ENCODE measurements at regions not wholly inside any gene's neighbourhood (a gene's known extent, or its start where the extent isn't known, plus 50 kb on each side); places are given as distances from the start of the nearest gene placed in this dataset.

DNA sequence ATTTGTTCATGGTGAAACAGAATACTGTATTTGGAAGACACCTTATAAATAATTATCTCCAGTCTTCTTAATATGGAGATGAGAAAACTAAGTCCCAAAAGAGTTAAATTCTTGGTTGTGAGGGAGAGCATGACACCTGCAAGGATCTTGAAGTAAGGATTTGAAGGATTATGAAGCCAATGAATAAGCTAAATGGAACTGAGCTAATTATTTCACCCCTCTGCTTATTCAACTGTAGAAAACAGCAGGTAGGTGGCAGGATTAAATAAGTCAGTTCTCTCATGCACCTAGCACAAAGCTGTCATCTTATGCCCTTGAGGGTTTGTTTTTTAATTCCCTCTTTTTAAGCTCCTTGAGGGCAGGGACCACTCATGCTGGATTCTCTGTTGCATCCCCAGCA is 457.3 kb downstream of the ETS1 start (continued):
- TF ChIP-seq, protein P1, sequence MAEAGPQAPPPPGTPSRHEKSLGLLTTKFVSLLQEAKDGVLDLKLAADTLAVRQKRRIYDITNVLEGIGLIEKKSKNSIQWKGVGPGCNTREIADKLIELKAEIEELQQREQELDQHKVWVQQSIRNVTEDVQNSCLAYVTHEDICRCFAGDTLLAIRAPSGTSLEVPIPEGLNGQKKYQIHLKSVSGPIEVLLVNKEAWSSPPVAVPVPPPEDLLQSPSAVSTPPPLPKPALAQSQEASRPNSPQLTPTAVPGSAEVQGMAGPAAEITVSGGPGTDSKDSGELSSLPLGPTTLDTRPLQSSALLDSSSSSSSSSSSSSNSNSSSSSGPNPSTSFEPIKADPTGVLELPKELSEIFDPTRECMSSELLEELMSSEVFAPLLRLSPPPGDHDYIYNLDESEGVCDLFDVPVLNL (CRISPR knock-in tag; IDR thresholded peaks at IDR 0.05; ENCODE audit: borderline replicate concordance, low read depth): no peak
- no peak for TF ChIP-seq USF1 (CRISPR knock-in tag; IDR thresholded peaks at IDR 0.05)
- no peak for TF ChIP-seq FOXK1 (CRISPR knock-in tag; IDR thresholded peaks at IDR 0.05)
- no peak for TF ChIP-seq ZNF317 (CRISPR knock-in tag; IDR thresholded peaks at IDR 0.05; ENCODE audit: borderline replicate concordance, low read depth)
- no peak for TF ChIP-seq EMX1 (CRISPR knock-in tag; IDR thresholded peaks at IDR 0.05)
- no peak for TF ChIP-seq GABPB1 (CRISPR knock-in tag; IDR thresholded peaks at IDR 0.05)
- TF ChIP-seq ZSCAN18 (CRISPR knock-in tag; IDR thresholded peaks at IDR 0.05): no peak
- no peak for TF ChIP-seq ATF1 (CRISPR knock-in tag; IDR thresholded peaks at IDR 0.05)
- TF ChIP-seq, protein P2, sequence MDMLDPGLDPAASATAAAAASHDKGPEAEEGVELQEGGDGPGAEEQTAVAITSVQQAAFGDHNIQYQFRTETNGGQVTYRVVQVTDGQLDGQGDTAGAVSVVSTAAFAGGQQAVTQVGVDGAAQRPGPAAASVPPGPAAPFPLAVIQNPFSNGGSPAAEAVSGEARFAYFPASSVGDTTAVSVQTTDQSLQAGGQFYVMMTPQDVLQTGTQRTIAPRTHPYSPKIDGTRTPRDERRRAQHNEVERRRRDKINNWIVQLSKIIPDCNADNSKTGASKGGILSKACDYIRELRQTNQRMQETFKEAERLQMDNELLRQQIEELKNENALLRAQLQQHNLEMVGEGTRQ (CRISPR knock-in tag; IDR thresholded peaks at IDR 0.05): no peak
- TF ChIP-seq MAX (CRISPR knock-in tag; IDR thresholded peaks at IDR 0.05): no peak
- no peak for TF ChIP-seq ZBTB43 (CRISPR knock-in tag; IDR thresholded peaks at IDR 0.05)
- no peak for TF ChIP-seq MXD4 (CRISPR knock-in tag; IDR thresholded peaks at IDR 0.05; ENCODE audit: borderline replicate concordance)

DNA sequence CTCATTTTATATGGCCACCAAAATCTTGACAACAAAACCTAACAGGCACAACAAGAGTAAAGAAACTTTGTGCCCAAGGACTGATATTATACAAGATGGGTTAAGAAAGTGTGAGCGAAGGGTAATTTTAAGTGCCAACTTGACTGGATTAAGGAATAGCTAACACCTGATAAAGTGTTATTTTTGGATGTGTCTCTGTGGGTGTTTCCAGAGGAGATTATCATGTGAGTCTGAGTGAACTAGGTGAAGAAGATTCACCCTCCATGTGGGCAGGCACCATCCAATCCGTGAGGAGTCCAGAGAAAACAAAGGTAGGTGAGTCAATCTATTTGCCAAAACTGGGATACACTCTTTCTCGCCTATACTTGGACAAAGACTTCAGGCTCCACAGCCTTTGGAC is 461.6 kb downstream of the ETS1 start:
- no peaks in the 10 kb centered on the region for H3K36me3 Mint-ChIP-seq
- H3K4me1 Mint-ChIP-seq: no peaks in the 10 kb centered on the region
- POLR2A ChIA-PET: no interaction called here
- CTCF ChIA-PET: interaction anchor here (1.1 kb wide), 1 partner anchor 776 kb away, joined by 3 read pairs; no protein-coding TSS in a partner anchor
- H3K27ac Mint-ChIP-seq: no peak overlapping the region
- H3K4me3 Mint-ChIP-seq: no peak overlapping the region
- no peak for DNase-seq (ENCODE audit: low spot score)
- H3K27me3 Mint-ChIP-seq (ENCODE audit: low read depth): no peaks in the 10 kb centered on the region
- peaks cover 4% of the 10 kb centered on the region for H3K9me3 Mint-ChIP-seq
- ATAC-seq: no peak
- TF ChIP-seq, protein P3, sequence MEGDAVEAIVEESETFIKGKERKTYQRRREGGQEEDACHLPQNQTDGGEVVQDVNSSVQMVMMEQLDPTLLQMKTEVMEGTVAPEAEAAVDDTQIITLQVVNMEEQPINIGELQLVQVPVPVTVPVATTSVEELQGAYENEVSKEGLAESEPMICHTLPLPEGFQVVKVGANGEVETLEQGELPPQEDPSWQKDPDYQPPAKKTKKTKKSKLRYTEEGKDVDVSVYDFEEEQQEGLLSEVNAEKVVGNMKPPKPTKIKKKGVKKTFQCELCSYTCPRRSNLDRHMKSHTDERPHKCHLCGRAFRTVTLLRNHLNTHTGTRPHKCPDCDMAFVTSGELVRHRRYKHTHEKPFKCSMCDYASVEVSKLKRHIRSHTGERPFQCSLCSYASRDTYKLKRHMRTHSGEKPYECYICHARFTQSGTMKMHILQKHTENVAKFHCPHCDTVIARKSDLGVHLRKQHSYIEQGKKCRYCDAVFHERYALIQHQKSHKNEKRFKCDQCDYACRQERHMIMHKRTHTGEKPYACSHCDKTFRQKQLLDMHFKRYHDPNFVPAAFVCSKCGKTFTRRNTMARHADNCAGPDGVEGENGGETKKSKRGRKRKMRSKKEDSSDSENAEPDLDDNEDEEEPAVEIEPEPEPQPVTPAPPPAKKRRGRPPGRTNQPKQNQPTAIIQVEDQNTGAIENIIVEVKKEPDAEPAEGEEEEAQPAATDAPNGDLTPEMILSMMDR (IDR thresholded peaks at IDR 0.05): no peak
- no peak for TF ChIP-seq ZBTB21 (CRISPR knock-in tag; IDR thresholded peaks at IDR 0.05; ENCODE audit: borderline replicate concordance)
- TF ChIP-seq, protein P4, sequence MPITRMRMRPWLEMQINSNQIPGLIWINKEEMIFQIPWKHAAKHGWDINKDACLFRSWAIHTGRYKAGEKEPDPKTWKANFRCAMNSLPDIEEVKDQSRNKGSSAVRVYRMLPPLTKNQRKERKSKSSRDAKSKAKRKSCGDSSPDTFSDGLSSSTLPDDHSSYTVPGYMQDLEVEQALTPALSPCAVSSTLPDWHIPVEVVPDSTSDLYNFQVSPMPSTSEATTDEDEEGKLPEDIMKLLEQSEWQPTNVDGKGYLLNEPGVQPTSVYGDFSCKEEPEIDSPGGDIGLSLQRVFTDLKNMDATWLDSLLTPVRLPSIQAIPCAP (CRISPR knock-in tag; IDR thresholded peaks at IDR 0.05): no peak
- TF ChIP-seq, protein P5, sequence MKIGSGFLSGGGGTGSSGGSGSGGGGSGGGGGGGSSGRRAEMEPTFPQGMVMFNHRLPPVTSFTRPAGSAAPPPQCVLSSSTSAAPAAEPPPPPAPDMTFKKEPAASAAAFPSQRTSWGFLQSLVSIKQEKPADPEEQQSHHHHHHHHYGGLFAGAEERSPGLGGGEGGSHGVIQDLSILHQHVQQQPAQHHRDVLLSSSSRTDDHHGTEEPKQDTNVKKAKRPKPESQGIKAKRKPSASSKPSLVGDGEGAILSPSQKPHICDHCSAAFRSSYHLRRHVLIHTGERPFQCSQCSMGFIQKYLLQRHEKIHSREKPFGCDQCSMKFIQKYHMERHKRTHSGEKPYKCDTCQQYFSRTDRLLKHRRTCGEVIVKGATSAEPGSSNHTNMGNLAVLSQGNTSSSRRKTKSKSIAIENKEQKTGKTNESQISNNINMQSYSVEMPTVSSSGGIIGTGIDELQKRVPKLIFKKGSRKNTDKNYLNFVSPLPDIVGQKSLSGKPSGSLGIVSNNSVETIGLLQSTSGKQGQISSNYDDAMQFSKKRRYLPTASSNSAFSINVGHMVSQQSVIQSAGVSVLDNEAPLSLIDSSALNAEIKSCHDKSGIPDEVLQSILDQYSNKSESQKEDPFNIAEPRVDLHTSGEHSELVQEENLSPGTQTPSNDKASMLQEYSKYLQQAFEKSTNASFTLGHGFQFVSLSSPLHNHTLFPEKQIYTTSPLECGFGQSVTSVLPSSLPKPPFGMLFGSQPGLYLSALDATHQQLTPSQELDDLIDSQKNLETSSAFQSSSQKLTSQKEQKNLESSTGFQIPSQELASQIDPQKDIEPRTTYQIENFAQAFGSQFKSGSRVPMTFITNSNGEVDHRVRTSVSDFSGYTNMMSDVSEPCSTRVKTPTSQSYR (CRISPR knock-in tag; IDR thresholded peaks at IDR 0.05): no peak
- TF ChIP-seq PREB (CRISPR knock-in tag; IDR thresholded peaks at IDR 0.05; ENCODE audit: borderline replicate concordance): no peak
- no peak for TF ChIP-seq HMGXB4 (CRISPR knock-in tag; IDR thresholded peaks at IDR 0.05)
- no peak for TF ChIP-seq CREB1 (CRISPR knock-in tag; IDR thresholded peaks at IDR 0.05)
- no peak for TF ChIP-seq ESRRA (CRISPR knock-in tag; IDR thresholded peaks at IDR 0.05; ENCODE audit: borderline replicate concordance)
- TF ChIP-seq ZMAT4 (CRISPR knock-in tag; IDR thresholded peaks at IDR 0.05): no peak
- no peak for TF ChIP-seq SMAD4 (CRISPR knock-in tag; IDR thresholded peaks at IDR 0.05)

All from WTC11 (cell line).